GM12891 (cell line): ENCODE measurements at regions not wholly inside any gene's neighbourhood (a gene's known extent, or its start where the extent isn't known, plus 50 kb on each side); places are given as distances from the start of the nearest gene placed in this dataset.

Experiments used
- PAX5 ChIP-seq: IDR thresholded peaks from 2 replicates; pipeline ENCODE4 v1.6.1; 2011; ENCODE audit warnings: low read length, moderate library complexity, mild to moderate bottlenecking; ENCODE audit not compliant: insufficient read depth, severe bottlenecking
- POLR2A ChIP-seq: IDR thresholded peaks from 2 replicates; pipeline ENCODE4 v1.6.1; 2011; ENCODE audit warnings: low read depth, low read length, control low read depth
- POLR2AphosphoS5 ChIP-seq: IDR thresholded peaks from 2 replicates; pipeline ENCODE4 v1.6.1; 2011; ENCODE audit warnings: low read depth, low read length, control low read depth
- POU2F2 ChIP-seq: IDR thresholded peaks from 2 replicates; pipeline ENCODE4 v1.6.1; 2011; ENCODE audit warnings: low read depth, mild to moderate bottlenecking, control low read depth, low read length, moderate library complexity
- TAF1 ChIP-seq: IDR thresholded peaks from 2 replicates; pipeline ENCODE4 v1.6.1; 2011; ENCODE audit warnings: low read depth, low read length, control low read depth

- TF ChIP-seq POLR2A = no peak
- TF ChIP-seq POLR2AphosphoS5 = no peak
- no peak for TF ChIP-seq TAF1
- no peak for TF ChIP-seq POU2F2
- no peak for TF ChIP-seq PAX5
Observed at GRCh38 chr5:28216939-28217360, 1178.6 kb upstream of the CDH9 start.
